Neural crest cell (in vitro differentiated cells): ENCODE measurements at regions not wholly inside any gene's neighbourhood (a gene's known extent, or its start where the extent isn't known, plus 50 kb on each side); places are given as distances from the start of the nearest gene placed in this dataset.

ENCODE experiments used
- DNase-seq: peaks from one replicate; pipeline ENCODE4 v3.0.0; 2021; ENCODE audit warnings: low read depth, mixed read lengths, low spot score
- H3K27ac Mint-ChIP-seq: one replicate; pipeline ENCODE4 v1.8.0; 2021; ENCODE audit warnings: mild to moderate bottlenecking, mixed read lengths; ENCODE audit not compliant: unreplicated experiment
- H3K27me3 Mint-ChIP-seq: 2 replicates; pipeline ENCODE4 v1.8.0; 2021; ENCODE audit warnings: low read depth, mild to moderate bottlenecking, mixed read lengths
- H3K36me3 Mint-ChIP-seq: 2 replicates; pipeline ENCODE4 v1.8.0; 2021; ENCODE audit warnings: low read depth, mild to moderate bottlenecking, mixed read lengths
- H3K4me1 Mint-ChIP-seq: 2 replicates; pipeline ENCODE4 v1.8.0; 2021; ENCODE audit warnings: mixed read lengths
- H3K4me3 Mint-ChIP-seq: one replicate; pipeline ENCODE4 v1.8.0; 2021; ENCODE audit warnings: mild to moderate bottlenecking, mixed read lengths
- H3K9me3 Mint-ChIP-seq: 2 replicates; pipeline ENCODE4 v1.8.0; 2021; ENCODE audit warnings: mixed read lengths
- TF ChIP-seq, protein P1 (sequence below): fragments of 200-600 bp; sonication (generic); conservative IDR thresholded peaks from 2 replicates; pipeline ENCODE4 v1.5.0; 2021; ENCODE audit warnings: antibody characterized with exemption, mild to moderate bottlenecking

GRCh38 chr1:166616206-166616605 lies 223.1 kb upstream of the POGK start:
- TF ChIP-seq, protein P1, sequence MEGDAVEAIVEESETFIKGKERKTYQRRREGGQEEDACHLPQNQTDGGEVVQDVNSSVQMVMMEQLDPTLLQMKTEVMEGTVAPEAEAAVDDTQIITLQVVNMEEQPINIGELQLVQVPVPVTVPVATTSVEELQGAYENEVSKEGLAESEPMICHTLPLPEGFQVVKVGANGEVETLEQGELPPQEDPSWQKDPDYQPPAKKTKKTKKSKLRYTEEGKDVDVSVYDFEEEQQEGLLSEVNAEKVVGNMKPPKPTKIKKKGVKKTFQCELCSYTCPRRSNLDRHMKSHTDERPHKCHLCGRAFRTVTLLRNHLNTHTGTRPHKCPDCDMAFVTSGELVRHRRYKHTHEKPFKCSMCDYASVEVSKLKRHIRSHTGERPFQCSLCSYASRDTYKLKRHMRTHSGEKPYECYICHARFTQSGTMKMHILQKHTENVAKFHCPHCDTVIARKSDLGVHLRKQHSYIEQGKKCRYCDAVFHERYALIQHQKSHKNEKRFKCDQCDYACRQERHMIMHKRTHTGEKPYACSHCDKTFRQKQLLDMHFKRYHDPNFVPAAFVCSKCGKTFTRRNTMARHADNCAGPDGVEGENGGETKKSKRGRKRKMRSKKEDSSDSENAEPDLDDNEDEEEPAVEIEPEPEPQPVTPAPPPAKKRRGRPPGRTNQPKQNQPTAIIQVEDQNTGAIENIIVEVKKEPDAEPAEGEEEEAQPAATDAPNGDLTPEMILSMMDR, result no peak
- Mint-ChIP-seq H3K9me3 (no peaks in the 10 kb centered on the region), H3K36me3 (no peaks in the 10 kb centered on the region), H3K27me3 (no peaks in the 10 kb centered on the region), H3K4me3 (no peak overlapping the region), H3K4me1 (no peaks in the 10 kb centered on the region), H3K27ac (no peak overlapping the region)
- DNase-seq, result no peak

- Mint-ChIP-seq H3K4me1 (no peaks in the 10 kb centered on the region), H3K27me3 (no peaks in the 10 kb centered on the region), H3K27ac (no peak overlapping the region), H3K9me3 (no peaks in the 10 kb centered on the region), H3K4me3 (no peak overlapping the region), H3K36me3 (no peaks in the 10 kb centered on the region)
- TF ChIP-seq, protein P1, result no peak
- DNase-seq, result no peak
These were observed 212.6 kb upstream of the POGK start for GRCh38 chr1:166626711-166627110.

- Mint-ChIP-seq H3K9me3 (no peaks in the 10 kb centered on the region), H3K4me3 (no peak overlapping the region), H3K36me3 (no peaks in the 10 kb centered on the region), H3K27me3 (no peaks in the 10 kb centered on the region), H3K27ac (no peak overlapping the region), H3K4me1 (no peaks in the 10 kb centered on the region)
- TF ChIP-seq, protein P1, result no peak
- DNase-seq, result no peak
These were observed 211.7 kb upstream of the POGK start for GRCh38 chr1:166627558-166627957.

DNA sequence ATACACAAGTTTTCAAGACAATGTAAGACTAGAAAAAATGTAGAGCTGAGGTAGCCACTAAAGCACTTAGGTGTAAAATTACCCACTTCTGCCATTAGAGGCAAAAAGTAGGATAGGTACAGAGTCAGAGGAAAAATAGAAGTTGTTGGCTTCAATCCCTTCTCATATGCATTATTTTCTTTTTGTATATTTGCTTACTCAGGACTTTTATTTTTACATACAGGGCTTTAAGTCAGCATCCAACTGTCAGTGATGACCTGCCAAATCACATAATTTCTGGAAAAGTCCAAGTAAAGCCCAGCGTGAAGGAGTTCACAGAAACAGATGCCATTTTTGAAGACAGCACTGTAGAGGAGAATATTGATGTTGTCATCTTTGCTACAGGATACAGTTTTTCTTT lies 211.0 kb upstream of the POGK start:
- H3K27ac Mint-ChIP-seq, result no peak overlapping the region
- no peak overlapping the region for H3K4me3 Mint-ChIP-seq
- TF ChIP-seq, protein P1, result no peak
- peaks cover 3% of the 10 kb centered on the region for H3K27me3 Mint-ChIP-seq
- DNase-seq, result no peak
- no peaks in the 10 kb centered on the region for H3K9me3 Mint-ChIP-seq
- H3K4me1 Mint-ChIP-seq, result no peaks in the 10 kb centered on the region
- no peaks in the 10 kb centered on the region for H3K36me3 Mint-ChIP-seq

- H3K36me3 Mint-ChIP-seq, result no peaks in the 10 kb centered on the region
- no peaks in the 10 kb centered on the region for H3K4me1 Mint-ChIP-seq
- H3K27me3 Mint-ChIP-seq, result peaks cover 7% of the 10 kb centered on the region
- TF ChIP-seq, protein P1, result no peak
- no peak overlapping the region for H3K27ac Mint-ChIP-seq
- H3K4me3 Mint-ChIP-seq, result no peak overlapping the region
- DNase-seq, result no peak
- no peaks in the 10 kb centered on the region for H3K9me3 Mint-ChIP-seq
These were observed 209.3 kb upstream of the POGK start for GRCh38 chr1:166629946-166630345.

GRCh38 chr1:166630369-166630768 lies 208.9 kb upstream of the POGK start:
- Mint-ChIP-seq H3K27ac (no peak overlapping the region), H3K36me3 (no peaks in the 10 kb centered on the region)

More at GRCh38 chr1:166630369-166630768, 208.9 kb upstream of the POGK start:
- no peak for DNase-seq
- TF ChIP-seq, protein P1, result no peak
- Mint-ChIP-seq H3K27me3 (peaks cover 10% of the 10 kb centered on the region), H3K4me1 (no peaks in the 10 kb centered on the region), H3K4me3 (no peak overlapping the region), H3K9me3 (no peaks in the 10 kb centered on the region)
